ENCODE measurements at regions not wholly inside any gene's neighbourhood (a gene's known extent, or its start where the extent isn't known, plus 50 kb on each side); places are given as distances from the start of the nearest gene placed in this dataset.
"Not testable (repeated sequence)": the region's sequence is repeated elsewhere in the genome, so short reads cannot be mapped to it uniquely, and the experiment has no call there.

GRCh38 chr11:42778193-42778592, 533.6 kb upstream of the API5 start:
- Histone ChIP-seq H3K9ac (ENCODE audit: low read length) (no peak overlapping the region), H3K36me3 (ENCODE audit: control insufficient read depth, low read depth, low read length) (no peaks in the 10 kb centered on the region), H3K4me3 (ENCODE audit: low read length) (no peak overlapping the region), H3K27me3 (ENCODE audit: control insufficient read depth, insufficient read depth, low read length) (no peaks in the 10 kb centered on the region), H3K4me1 (ENCODE audit: control insufficient read depth, low read depth, low read length) (no peaks in the 10 kb centered on the region), H3K9me3 (ENCODE audit: control insufficient read depth, low read depth, low read length) (no peaks in the 10 kb centered on the region), H3K27ac (ENCODE audit: low read length) (no peak overlapping the region)

DNA sequence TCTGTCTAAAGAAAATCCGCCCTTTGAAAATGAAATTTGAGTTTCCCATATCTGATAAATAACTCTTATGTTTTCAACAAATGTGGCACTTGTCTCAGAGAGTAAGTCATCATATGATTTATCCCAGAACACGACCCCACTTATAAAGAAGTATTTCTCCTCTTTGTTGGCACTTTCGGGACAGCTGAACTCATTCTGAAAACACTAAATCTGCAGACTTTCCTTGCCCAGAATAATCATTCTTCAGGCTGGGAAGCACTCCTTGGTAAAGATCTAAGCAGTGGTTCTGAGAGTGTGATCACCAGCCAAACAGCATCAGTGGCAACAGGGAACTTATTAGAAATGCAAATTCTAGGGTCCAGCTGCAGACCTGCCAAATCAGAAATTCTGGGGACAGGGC, 532.2 kb upstream of the API5 start:
- no peaks in the 10 kb centered on the region for H3K4me1 ChIP-seq (ENCODE audit: control insufficient read depth, low read depth, low read length)
- no peak overlapping the region for H3K27ac ChIP-seq (ENCODE audit: low read length)
- no peaks in the 10 kb centered on the region for H3K27me3 ChIP-seq (ENCODE audit: control insufficient read depth, insufficient read depth, low read length)
- no peak overlapping the region for H3K9ac ChIP-seq (ENCODE audit: low read length)
- H3K4me3 ChIP-seq (ENCODE audit: low read length) = no peak overlapping the region
- no peaks in the 10 kb centered on the region for H3K36me3 ChIP-seq (ENCODE audit: control insufficient read depth, low read depth, low read length)
- H3K9me3 ChIP-seq (ENCODE audit: control insufficient read depth, low read depth, low read length) = no peaks in the 10 kb centered on the region

GRCh38 chr11:42786981-42787380, 524.8 kb upstream of the API5 start:
- Histone ChIP-seq H3K27ac (ENCODE audit: low read length) (no peak overlapping the region), H3K27me3 (ENCODE audit: control insufficient read depth, insufficient read depth, low read length) (no peaks in the 10 kb centered on the region), H3K36me3 (ENCODE audit: control insufficient read depth, low read depth, low read length) (no peaks in the 10 kb centered on the region), H3K9ac (ENCODE audit: low read length) (no peak overlapping the region), H3K4me3 (ENCODE audit: low read length) (no peak overlapping the region), H3K4me1 (ENCODE audit: control insufficient read depth, low read depth, low read length) (no peaks in the 10 kb centered on the region), H3K9me3 (ENCODE audit: control insufficient read depth, low read depth, low read length) (peaks cover 9% of the 10 kb centered on the region)

DNA sequence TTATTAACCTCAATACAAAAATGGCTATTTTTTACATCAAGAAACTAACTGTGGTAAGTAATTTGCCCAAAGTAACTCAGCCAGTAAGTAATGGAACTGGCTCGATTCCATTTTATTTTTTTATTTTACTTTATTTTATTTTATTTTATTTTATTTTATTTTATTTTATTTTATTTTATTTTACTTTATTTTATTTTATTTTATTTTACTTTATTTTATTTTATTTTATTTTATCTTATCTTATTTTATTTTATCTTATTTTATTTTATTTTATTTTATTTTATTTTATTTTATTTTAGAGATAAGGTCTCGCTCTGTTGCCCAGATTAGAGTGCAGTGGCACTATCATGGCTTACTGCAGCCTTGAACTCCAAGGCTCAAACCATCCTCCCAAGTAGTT, 516.3 kb upstream of the API5 start:
- not testable (repeated sequence) for H3K4me3 ChIP-seq (ENCODE audit: low read length); H3K9me3 ChIP-seq (ENCODE audit: control insufficient read depth, low read depth, low read length); H3K4me1 ChIP-seq (ENCODE audit: control insufficient read depth, low read depth, low read length); H3K27ac ChIP-seq (ENCODE audit: low read length); H3K27me3 ChIP-seq (ENCODE audit: control insufficient read depth, insufficient read depth, low read length); H3K9ac ChIP-seq (ENCODE audit: low read length); H3K36me3 ChIP-seq (ENCODE audit: control insufficient read depth, low read depth, low read length)

DNA sequence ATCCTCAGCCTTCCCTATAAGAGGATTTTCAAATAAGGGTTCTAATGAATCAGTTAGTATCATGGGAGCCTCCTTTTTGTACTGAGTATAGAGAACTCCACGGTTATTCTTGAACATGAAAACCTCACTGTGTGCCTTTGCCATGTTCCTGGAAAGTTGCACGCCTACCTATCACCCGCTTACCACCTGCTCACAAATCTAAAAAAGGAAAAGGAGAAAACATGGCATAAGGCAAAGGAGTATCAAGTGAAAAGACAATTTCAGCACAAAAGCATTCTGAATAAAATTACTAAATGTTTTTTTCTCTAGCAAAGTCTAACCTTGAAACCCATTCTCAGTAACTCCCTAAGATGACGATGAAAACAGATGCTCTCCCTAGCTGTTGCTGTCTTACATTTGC, 511.8 kb upstream of the API5 start:
- H3K9me3 ChIP-seq (ENCODE audit: control insufficient read depth, low read depth, low read length) = no peaks in the 10 kb centered on the region
- H3K27me3 ChIP-seq (ENCODE audit: control insufficient read depth, insufficient read depth, low read length) = no peaks in the 10 kb centered on the region
- no peaks in the 10 kb centered on the region for H3K4me1 ChIP-seq (ENCODE audit: control insufficient read depth, low read depth, low read length)
- no peak overlapping the region for H3K4me3 ChIP-seq (ENCODE audit: low read length)
- H3K27ac ChIP-seq (ENCODE audit: low read length) = no peak overlapping the region
- no peak overlapping the region for H3K9ac ChIP-seq (ENCODE audit: low read length)
- H3K36me3 ChIP-seq (ENCODE audit: control insufficient read depth, low read depth, low read length) = no peaks in the 10 kb centered on the region

GRCh38 chr11:42802201-42802899, 509.4 kb upstream of the API5 start:
- no peaks in the 10 kb centered on the region for H3K9me3 ChIP-seq (ENCODE audit: control insufficient read depth, low read depth, low read length)
- no peak overlapping the region for H3K4me3 ChIP-seq (ENCODE audit: low read length)
- no peaks in the 10 kb centered on the region for H3K27me3 ChIP-seq (ENCODE audit: control insufficient read depth, insufficient read depth, low read length)
- no peak overlapping the region for H3K27ac ChIP-seq (ENCODE audit: low read length)
- no peak overlapping the region for H3K9ac ChIP-seq (ENCODE audit: low read length)
- H3K4me1 ChIP-seq (ENCODE audit: control insufficient read depth, low read depth, low read length) = no peaks in the 10 kb centered on the region
- H3K36me3 ChIP-seq (ENCODE audit: control insufficient read depth, low read depth, low read length) = no peaks in the 10 kb centered on the region

- no peak overlapping the region for H3K9ac ChIP-seq (ENCODE audit: low read length)
- H3K4me3 ChIP-seq (ENCODE audit: low read length) = no peak overlapping the region
- H3K27ac ChIP-seq (ENCODE audit: low read length) = no peak overlapping the region
- H3K27me3 ChIP-seq (ENCODE audit: control insufficient read depth, insufficient read depth, low read length) = no peaks in the 10 kb centered on the region
- no peaks in the 10 kb centered on the region for H3K9me3 ChIP-seq (ENCODE audit: control insufficient read depth, low read depth, low read length)
- H3K36me3 ChIP-seq (ENCODE audit: control insufficient read depth, low read depth, low read length) = no peaks in the 10 kb centered on the region
- no peaks in the 10 kb centered on the region for H3K4me1 ChIP-seq (ENCODE audit: control insufficient read depth, low read depth, low read length)
These were observed 505.6 kb upstream of the API5 start for GRCh38 chr11:42806191-42806590.

DNA sequence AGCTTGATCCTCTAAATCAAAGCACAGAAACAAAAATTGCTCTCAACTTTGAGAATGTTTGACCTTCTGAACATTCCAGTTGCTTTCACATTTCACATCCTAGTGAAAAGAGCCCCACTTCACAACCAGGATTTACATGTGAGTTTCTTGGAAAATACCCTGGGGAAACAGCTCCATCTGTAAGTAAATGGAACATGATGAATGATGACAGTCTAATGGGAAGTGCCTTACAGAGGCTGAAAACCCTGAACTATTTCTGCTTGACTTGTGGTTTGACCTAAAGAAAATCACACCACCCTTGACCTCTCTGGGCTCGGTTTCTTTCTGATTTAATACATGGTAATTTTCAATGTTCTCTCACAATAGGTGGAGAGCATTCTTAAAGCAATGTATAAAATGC, 499.4 kb upstream of the API5 start:
- Histone ChIP-seq H3K4me3 (ENCODE audit: low read length) (no peak overlapping the region), H3K36me3 (ENCODE audit: control insufficient read depth, low read depth, low read length) (no peaks in the 10 kb centered on the region), H3K27me3 (ENCODE audit: control insufficient read depth, insufficient read depth, low read length) (no peaks in the 10 kb centered on the region), H3K27ac (ENCODE audit: low read length) (no peak overlapping the region), H3K9me3 (ENCODE audit: control insufficient read depth, low read depth, low read length) (no peaks in the 10 kb centered on the region), H3K9ac (ENCODE audit: low read length) (no peak overlapping the region), H3K4me1 (ENCODE audit: control insufficient read depth, low read depth, low read length) (no peaks in the 10 kb centered on the region)

- Histone ChIP-seq H3K36me3 (ENCODE audit: control insufficient read depth, low read depth, low read length) (no peaks in the 10 kb centered on the region), H3K27me3 (ENCODE audit: control insufficient read depth, insufficient read depth, low read length) (no peaks in the 10 kb centered on the region), H3K4me1 (ENCODE audit: control insufficient read depth, low read depth, low read length) (no peaks in the 10 kb centered on the region), H3K27ac (ENCODE audit: low read length) (no peak overlapping the region), H3K4me3 (ENCODE audit: low read length) (no peak overlapping the region), H3K9me3 (ENCODE audit: control insufficient read depth, low read depth, low read length) (no peaks in the 10 kb centered on the region), H3K9ac (ENCODE audit: low read length) (no peak overlapping the region)
These were observed 498.8 kb upstream of the API5 start for GRCh38 chr11:42812960-42813359.

DNA sequence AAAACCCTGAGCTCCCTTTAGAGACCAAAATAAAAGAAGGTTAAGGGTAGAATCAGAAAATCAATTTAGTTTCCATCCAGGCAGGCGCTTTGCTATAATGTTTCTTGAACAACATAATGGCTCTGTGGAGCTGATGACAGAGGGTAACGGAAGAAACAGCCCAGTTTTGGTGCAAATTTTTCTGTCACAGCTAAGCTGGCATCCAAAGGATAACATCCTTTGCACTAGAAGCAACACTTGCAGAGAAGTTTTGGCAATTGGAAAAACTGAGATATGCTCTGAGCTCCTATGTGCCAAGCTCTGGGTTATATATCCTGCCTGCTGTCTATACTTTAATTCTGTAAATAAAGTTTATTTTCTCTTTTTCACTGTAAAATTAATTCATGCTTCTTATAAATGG, 495.3 kb upstream of the API5 start:
- Histone ChIP-seq H3K9me3 (ENCODE audit: control insufficient read depth, low read depth, low read length) (no peaks in the 10 kb centered on the region), H3K4me3 (ENCODE audit: low read length) (no peak overlapping the region), H3K27me3 (ENCODE audit: control insufficient read depth, insufficient read depth, low read length) (no peaks in the 10 kb centered on the region), H3K36me3 (ENCODE audit: control insufficient read depth, low read depth, low read length) (no peaks in the 10 kb centered on the region), H3K9ac (ENCODE audit: low read length) (no peak overlapping the region), H3K27ac (ENCODE audit: low read length) (no peak overlapping the region), H3K4me1 (ENCODE audit: control insufficient read depth, low read depth, low read length) (no peaks in the 10 kb centered on the region)

DNA sequence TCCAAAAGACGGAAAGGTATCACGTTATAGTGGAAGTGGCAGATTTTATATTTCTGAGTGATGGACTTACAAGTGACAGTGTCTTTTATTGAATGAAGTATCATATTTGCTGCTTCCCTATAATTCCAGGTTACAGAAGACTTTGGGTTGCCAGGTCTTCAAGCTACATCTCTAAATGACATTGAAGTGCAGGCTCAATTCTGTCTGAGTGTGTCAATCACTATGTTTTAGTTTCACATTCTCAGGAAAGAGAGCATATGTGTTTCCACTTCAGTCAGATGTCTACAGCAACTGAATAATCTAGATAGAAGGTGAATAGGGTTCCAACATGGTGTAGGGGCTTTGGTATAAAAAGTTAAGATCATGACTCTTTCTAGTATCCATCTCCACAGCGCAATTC, 492.7 kb upstream of the API5 start:
- Histone ChIP-seq H3K27ac (ENCODE audit: low read length) (no peak overlapping the region), H3K9me3 (ENCODE audit: control insufficient read depth, low read depth, low read length) (no peaks in the 10 kb centered on the region), H3K9ac (ENCODE audit: low read length) (no peak overlapping the region), H3K27me3 (ENCODE audit: control insufficient read depth, insufficient read depth, low read length) (no peaks in the 10 kb centered on the region), H3K4me3 (ENCODE audit: low read length) (no peak overlapping the region), H3K4me1 (ENCODE audit: control insufficient read depth, low read depth, low read length) (no peaks in the 10 kb centered on the region), H3K36me3 (ENCODE audit: control insufficient read depth, low read depth, low read length) (no peaks in the 10 kb centered on the region)

GRCh38 chr11:42822188-42822587, 489.6 kb upstream of the API5 start:
- H3K27me3 ChIP-seq (ENCODE audit: control insufficient read depth, insufficient read depth, low read length); H3K36me3 ChIP-seq (ENCODE audit: control insufficient read depth, low read depth, low read length); H3K9ac ChIP-seq (ENCODE audit: low read length); H3K9me3 ChIP-seq (ENCODE audit: control insufficient read depth, low read depth, low read length); H3K4me1 ChIP-seq (ENCODE audit: control insufficient read depth, low read depth, low read length); H3K4me3 ChIP-seq (ENCODE audit: low read length); H3K27ac ChIP-seq (ENCODE audit: low read length): not testable (repeated sequence)
